WTC11 (cell line): ENCODE measurements at regions not wholly inside any gene's neighbourhood (a gene's known extent, or its start where the extent isn't known, plus 50 kb on each side); places are given as distances from the start of the nearest gene placed in this dataset.

Experiments
- ATAC-seq: fragments of 200-7000 bp; cut with Tn5 transposase; 2 replicates; pipeline ENCODE4 v1.10.0; 2021; ENCODE audit warnings: mild to moderate bottlenecking, moderate library complexity
- CTCF ChIA-PET: fragments of 300-600 bp; sonication (Branson Sonifier 250); formaldehyde crosslinking; loops from one replicate; lab custom pipeline; 2021; ENCODE audit warnings: antibody characterized with exemption; lab: Charles Lee
- POLR2A ChIA-PET: fragments of 350-600 bp; sonication (Branson Sonifier 250); formaldehyde crosslinking; loops from one replicate; lab custom pipeline; 2021; ENCODE audit warnings: antibody characterized with exemption; lab: Charles Lee
- DNase-seq: peaks from one replicate; pipeline ENCODE4 v3.0.0; 2021; ENCODE audit warnings: low spot score
- H3K27ac Mint-ChIP-seq: 2 replicates; pipeline ENCODE4 v1.8.0; 2021; ENCODE audit warnings: mixed read lengths
- H3K27me3 Mint-ChIP-seq: 2 replicates; pipeline ENCODE4 v1.8.0; 2021; ENCODE audit warnings: low read depth, mild to moderate bottlenecking, moderate library complexity, mixed read lengths
- H3K36me3 Mint-ChIP-seq: 2 replicates; pipeline ENCODE4 v1.8.0; 2021; ENCODE audit warnings: mixed read lengths
- H3K4me1 Mint-ChIP-seq: 2 replicates; pipeline ENCODE4 v1.8.0; 2022; ENCODE audit warnings: mixed read lengths
- H3K4me3 Mint-ChIP-seq: 2 replicates; pipeline ENCODE4 v1.8.0; 2021; ENCODE audit warnings: mild to moderate bottlenecking, moderate library complexity, mixed read lengths
- H3K9me3 Mint-ChIP-seq: 2 replicates; pipeline ENCODE4 v1.8.0; 2021; ENCODE audit warnings: mixed read lengths
- ARID4B ChIP-seq: sonication (generic); formaldehyde crosslinking; IDR thresholded peaks from 2 replicates; pipeline ENCODE4 v1.8.0; 2023; ENCODE audit warnings: missing genetic modification reagents, mild to moderate bottlenecking, borderline replicate concordance
- ATF6 ChIP-seq: sonication (generic); formaldehyde crosslinking; IDR thresholded peaks from 2 replicates; pipeline ENCODE4 v1.8.1; 2023; ENCODE audit warnings: mild to moderate bottlenecking, missing genetic modification reagents
- CBFB ChIP-seq: sonication (generic); formaldehyde crosslinking; IDR thresholded peaks from 2 replicates; pipeline ENCODE4 v1.8.1; 2022; ENCODE audit warnings: mild to moderate bottlenecking, low read depth, missing genetic modification reagents
- CREB1 ChIP-seq: sonication (generic); formaldehyde crosslinking; IDR thresholded peaks from 2 replicates; pipeline ENCODE4 v1.8.0; 2023; ENCODE audit warnings: mild to moderate bottlenecking, missing genetic modification reagents
- CTCF ChIP-seq: fragments of 200-600 bp; IDR thresholded peaks from 2 replicates; pipeline ENCODE4 v1.8.0; 2022; ENCODE audit warnings: antibody characterized with exemption
- E2F5 ChIP-seq: sonication (generic); formaldehyde crosslinking; IDR thresholded peaks from 2 replicates; pipeline ENCODE4 v1.8.1; 2022; ENCODE audit warnings: mild to moderate bottlenecking, moderate library complexity, missing genetic modification reagents
- ELF4 ChIP-seq: sonication (generic); formaldehyde crosslinking; IDR thresholded peaks from 2 replicates; pipeline ENCODE4 v1.8.1; 2022; ENCODE audit warnings: low read depth, mild to moderate bottlenecking, moderate library complexity, missing genetic modification reagents
- ERG ChIP-seq: fragments of 250-450 bp; sonication (Bioruptor Pico); IDR thresholded peaks from 2 replicates; pipeline ENCODE4 v1.8.0; 2021; ENCODE audit warnings: mild to moderate bottlenecking
- GABPB1 ChIP-seq: sonication (generic); formaldehyde crosslinking; IDR thresholded peaks from 2 replicates; pipeline ENCODE4 v1.8.1; 2023; ENCODE audit warnings: mild to moderate bottlenecking, missing genetic modification reagents
- MLX ChIP-seq: sonication (generic); formaldehyde crosslinking; IDR thresholded peaks from 2 replicates; pipeline ENCODE4 v1.8.1; 2023; ENCODE audit warnings: mild to moderate bottlenecking, missing genetic modification reagents, moderate library complexity
- NR1H2 ChIP-seq: sonication (generic); formaldehyde crosslinking; IDR thresholded peaks from 2 replicates; pipeline ENCODE4 v1.9.0; 2021; ENCODE audit warnings: mild to moderate bottlenecking, moderate library complexity, missing genetic modification reagents
- TCF7 ChIP-seq: sonication (generic); formaldehyde crosslinking; IDR thresholded peaks from 2 replicates; pipeline ENCODE4 v1.8.0; 2022; ENCODE audit warnings: mild to moderate bottlenecking, low read depth, missing genetic modification reagents, moderate library complexity
- TEAD1 ChIP-seq: sonication (generic); formaldehyde crosslinking; IDR thresholded peaks from 2 replicates; pipeline ENCODE4 v1.8.0; 2022; ENCODE audit warnings: mild to moderate bottlenecking, missing genetic modification reagents
- ZBTB21 ChIP-seq: sonication (generic); formaldehyde crosslinking; IDR thresholded peaks from 2 replicates; pipeline ENCODE4 v1.8.1; 2023; ENCODE audit warnings: mild to moderate bottlenecking, missing genetic modification reagents, borderline replicate concordance
- ZNF396 ChIP-seq: fragments of 250-450 bp; sonication (Bioruptor Pico); IDR thresholded peaks from 2 replicates; pipeline ENCODE4 v1.8.0; 2021; ENCODE audit warnings: mild to moderate bottlenecking, moderate library complexity, borderline replicate concordance
- ZNF416 ChIP-seq: fragments of 250-450 bp; sonication (Bioruptor Pico); IDR thresholded peaks from 2 replicates; pipeline ENCODE4 v1.9.0; 2021; ENCODE audit warnings: mild to moderate bottlenecking, inconsistent platforms
- ZNF512 ChIP-seq: sonication (generic); formaldehyde crosslinking; IDR thresholded peaks from 2 replicates; pipeline ENCODE4 v1.8.1; 2022; ENCODE audit warnings: missing genetic modification reagents, borderline replicate concordance
- ZSCAN18 ChIP-seq: fragments of 250-450 bp; sonication (Bioruptor Pico); IDR thresholded peaks from 2 replicates; pipeline ENCODE4 v2.1.2; 2022; ENCODE audit warnings: mild to moderate bottlenecking, moderate library complexity

GRCh38 chr20:58566981-58567380, 51.8 kb upstream of the APCDD1L start (continued):
- no peak for TF ChIP-seq ARID4B (CRISPR knock-in tag)
- TF ChIP-seq ATF6 (CRISPR knock-in tag) = no peak
- TF ChIP-seq MLX (CRISPR knock-in tag) = no peak
- no peak for TF ChIP-seq ZNF512 (CRISPR knock-in tag)
- TF ChIP-seq CTCF = no peak
- TF ChIP-seq ERG = no peak
- TF ChIP-seq TCF7 = no peak
- no peak for TF ChIP-seq NR1H2 (CRISPR knock-in tag)

GRCh38 chr20:58565461-58566175, 50.4 kb upstream of the APCDD1L start:
- H3K4me1 Mint-ChIP-seq = no peaks in the 10 kb centered on the region
- POLR2A ChIA-PET = no interaction called here
- TF ChIP-seq CREB1 (CRISPR knock-in tag) (no peak), TEAD1 (no peak), CBFB (CRISPR knock-in tag) (no peak), GABPB1 (no peak), ZNF396 (CRISPR knock-in tag) (no peak), ZBTB21 (no peak), E2F5 (CRISPR knock-in tag) (no peak), ZSCAN18 (CRISPR knock-in tag) (no peak), ZNF416 (CRISPR knock-in tag) (no peak), ELF4 (no peak)
- H3K36me3 Mint-ChIP-seq = no peaks in the 10 kb centered on the region; the same call in 1 of the 2 replicates
- DNase-seq (no peak), ATAC-seq (no peak)
- no peak overlapping the region for H3K27ac Mint-ChIP-seq
- peaks cover 7% of the 10 kb centered on the region for H3K9me3 Mint-ChIP-seq
- CTCF ChIA-PET = interaction anchor here (2.1 kb wide), 1 partner anchor 84 kb away, joined by 5 read pairs; no protein-coding TSS in a partner anchor
- H3K4me3 Mint-ChIP-seq = no peak overlapping the region
- H3K27me3 Mint-ChIP-seq = no peaks in the 10 kb centered on the region; the same call in 1 of the 2 replicates
